IMR-90 (cell line): ENCODE measurements at regions not wholly inside any gene's neighbourhood (a gene's known extent, or its start where the extent isn't known, plus 50 kb on each side); places are given as distances from the start of the nearest gene placed in this dataset.
"Not testable (repeated sequence)": the region's sequence is repeated elsewhere in the genome, so short reads cannot be mapped to it uniquely, and the experiment has no call there.

Source experiments
- ATAC-seq: fragments of 200-7000 bp; cut with Tn5 transposase; 2 replicates; pipeline ENCODE4 v1.9.1; 2020; ENCODE audit warnings: low read depth, mild to moderate bottlenecking, moderate library complexity
- BruUV-seq: library from RNA; stranded (reverse); fragments of 400-500 nt; replicated peaks from 2 replicates; lab custom pipeline; 2021; lab: Mats Ljungman, UMichigan
- CTCF ChIA-PET: fragments of 300-600 bp; formaldehyde crosslinking; extraction: SDS; loops from one replicate; lab custom pipeline; 2021; ENCODE audit warnings: antibody characterized with exemption; lab: Yijun Ruan, JAX
- POLR2A ChIA-PET: fragments of 300-600 bp; sonication (Branson Sonifier 250); formaldehyde crosslinking; loops from one replicate; lab custom pipeline; 2022; ENCODE audit warnings: antibody characterized with exemption; ENCODE audit not compliant: unreplicated experiment; lab: Charles Lee
- DNase-seq: peaks from one replicate; pipeline ENCODE4 v3.0.0; 2013
- H2AFZ ChIP-seq: replicated peaks from 2 replicates; pipeline ENCODE3; 2013; ENCODE audit warnings: low read length, mild to moderate bottlenecking; ENCODE audit not compliant: poor library complexity
- H2AK5ac ChIP-seq: 2 replicates; pipeline ENCODE4 v1.6.1; 2013; ENCODE audit warnings: low read depth, low read length, inconsistent platforms
- H2AK9ac ChIP-seq: replicated peaks from 2 replicates; pipeline ENCODE3; 2013; ENCODE audit warnings: mild to moderate bottlenecking, low read depth, low read length, moderate library complexity; ENCODE audit not compliant: poor library complexity
- H2BK120ac ChIP-seq: 2 replicates; pipeline ENCODE4 v1.6.1; 2013; ENCODE audit warnings: low read depth, low read length, inconsistent platforms
- H2BK15ac ChIP-seq: 3 replicates; pipeline ENCODE4 v1.6.1; 2013; ENCODE audit warnings: low read depth, low read length, inconsistent platforms
- H2BK20ac ChIP-seq: 2 replicates; pipeline ENCODE4 v1.6.1; 2013; ENCODE audit warnings: low read depth, mild to moderate bottlenecking, inconsistent platforms, low read length, moderate library complexity
- H2BK5ac ChIP-seq: 2 replicates; pipeline ENCODE4 v1.6.1; 2013; ENCODE audit warnings: mild to moderate bottlenecking, low read depth, low read length, inconsistent platforms; ENCODE audit not compliant: poor library complexity, severe bottlenecking
- H3K14ac ChIP-seq: replicated peaks from 2 replicates; pipeline ENCODE4 v1.6.1; 2013; ENCODE audit warnings: low read depth, low read length, inconsistent platforms
- H3K18ac ChIP-seq: 2 replicates; pipeline ENCODE4 v1.6.1; 2013; ENCODE audit warnings: low read depth, low read length, control low read depth
- H3K23ac ChIP-seq: 2 replicates; pipeline ENCODE4 v1.6.1; 2013; ENCODE audit warnings: low read depth, low read length, inconsistent platforms
- H3K27ac ChIP-seq: 2 replicates; pipeline ENCODE4 v1.5.1; 2013; ENCODE audit warnings: mild to moderate bottlenecking, control low read depth, low read length; ENCODE audit not compliant: insufficient read depth
- H3K27me3 ChIP-seq: 2 replicates; pipeline ENCODE4 v1.6.1; 2013; ENCODE audit warnings: low read length; ENCODE audit not compliant: control insufficient read depth, insufficient read depth
- H3K36me3 ChIP-seq: 2 replicates; pipeline ENCODE4 v1.6.1; 2013; ENCODE audit warnings: low read length, mixed read lengths; ENCODE audit not compliant: control insufficient read depth, insufficient read depth
- H3K4ac ChIP-seq: 2 replicates; pipeline ENCODE4 v1.6.1; 2013; ENCODE audit warnings: low read depth, low read length, inconsistent platforms
- H3K4me1 ChIP-seq: 2 replicates; pipeline ENCODE4 v1.6.1; 2013; ENCODE audit warnings: low read length, mixed read lengths; ENCODE audit not compliant: control insufficient read depth, insufficient read depth
- H3K4me2 ChIP-seq: 2 replicates; pipeline ENCODE4 v1.6.1; 2013; ENCODE audit warnings: low read depth, mild to moderate bottlenecking, control low read depth, low read length, moderate library complexity
- H3K4me3 ChIP-seq: 2 replicates; pipeline ENCODE4 v1.5.1; 2013; ENCODE audit warnings: low read depth, mild to moderate bottlenecking, control low read depth, low read length, moderate library complexity; ENCODE audit not compliant: insufficient read depth
- H3K56ac ChIP-seq: 2 replicates; pipeline ENCODE4 v1.6.1; 2013; ENCODE audit warnings: low read length, inconsistent platforms; ENCODE audit not compliant: insufficient read depth; ENCODE audit errors: extremely low read depth
- H3K79me1 ChIP-seq, 2 experiments: 2 replicates each; pipeline ENCODE4 v1.6.1; 2013; ENCODE audit warnings: low read length in 2 of 2, inconsistent platforms in 1 of 2, low read depth in 1 of 2
- H3K9ac ChIP-seq: 2 replicates; pipeline ENCODE4 v1.6.1; 2013; ENCODE audit warnings: low read depth, low read length, control low read depth
- H3K9me1 ChIP-seq: 2 replicates; pipeline ENCODE4 v1.6.1; 2013; ENCODE audit warnings: low read length, inconsistent platforms; ENCODE audit not compliant: insufficient read depth
- H3K9me3 ChIP-seq: 2 replicates; pipeline ENCODE4 v1.6.1; 2013; ENCODE audit warnings: low read length; ENCODE audit not compliant: control insufficient read depth, insufficient read depth
- H4K20me1 ChIP-seq: 2 replicates; pipeline ENCODE4 v1.6.1; 2013; ENCODE audit warnings: low read length, inconsistent platforms; ENCODE audit not compliant: insufficient read depth
- H4K5ac ChIP-seq: 2 replicates; pipeline ENCODE4 v1.6.1; 2013; ENCODE audit warnings: mild to moderate bottlenecking, low read depth, low read length, control low read depth
- H4K8ac ChIP-seq, 2 experiments: 2 replicates each; pipeline ENCODE4 v1.6.1; 2013; ENCODE audit warnings: low read depth in 2 of 2, low read length in 2 of 2, control low read depth in 1 of 2, inconsistent platforms in 1 of 2
- H4K91ac ChIP-seq: 2 replicates; pipeline ENCODE4 v1.6.1; 2013; ENCODE audit warnings: low read depth, low read length, inconsistent platforms; ENCODE audit not compliant: insufficient read depth
- CTCF ChIP-seq: conservative IDR thresholded peaks from 2 replicates; pipeline ENCODE4 v1.5.1; 2012; ENCODE audit warnings: mild to moderate bottlenecking, low read depth, low read length, improper control_type of control experiment
- RAD21 ChIP-seq: IDR thresholded peaks from 2 replicates; pipeline ENCODE4 v1.6.1; 2012; ENCODE audit warnings: low read length, improper control_type of control experiment
- SMC3 ChIP-seq: fragments of 150-350 bp; IDR thresholded peaks from 2 replicates; pipeline ENCODE4 v1.6.1; 2016; ENCODE audit warnings: low read depth, mild to moderate bottlenecking, antibody characterized with exemption, low read length, moderate library complexity
- USF2 ChIP-seq: fragments of 150-350 bp; IDR thresholded peaks from 2 replicates; pipeline ENCODE4 v1.6.1; 2017; ENCODE audit warnings: mild to moderate bottlenecking, antibody characterized with exemption, low read length, low read depth
- WGBS, 2 experiments: methylation state at CpG; one replicate each; pipeline versions ENCODE4 v1.1.5 to v1.1.7; 2013; ENCODE audit warnings: missing lambda C conversion rate in 2 of 2; ENCODE audit not compliant: insufficient read length in 1 of 2; ENCODE audit errors: extremely low coverage in 2 of 2; 5-methylcytosine and 5-hydroxymethylcytosine counted together
- dilution Hi-C: fragments of 300-500 bp; cut with HindIII; formaldehyde crosslinking; loops from one replicate; pipeline ENCODE4 v1.14.3; 2018; ENCODE audit warnings: low sequenced_read_pairs; ENCODE audit not compliant: unreplicated experiment
- in situ Hi-C: fragments of 300-500 bp; cut with MboI; formaldehyde crosslinking; loops from 3 replicates; pipeline ENCODE4 v1.14.3; 2019; ENCODE audit warnings: low sequenced_read_pairs, inconsistent platforms, mixed read lengths
- intact Hi-C: fragments of 100-400 bp; cut with micrococcal nuclease; formaldehyde crosslinking; loops from 2 replicates; pipeline ENCODE4 v1.10.0; 2022

DNA sequence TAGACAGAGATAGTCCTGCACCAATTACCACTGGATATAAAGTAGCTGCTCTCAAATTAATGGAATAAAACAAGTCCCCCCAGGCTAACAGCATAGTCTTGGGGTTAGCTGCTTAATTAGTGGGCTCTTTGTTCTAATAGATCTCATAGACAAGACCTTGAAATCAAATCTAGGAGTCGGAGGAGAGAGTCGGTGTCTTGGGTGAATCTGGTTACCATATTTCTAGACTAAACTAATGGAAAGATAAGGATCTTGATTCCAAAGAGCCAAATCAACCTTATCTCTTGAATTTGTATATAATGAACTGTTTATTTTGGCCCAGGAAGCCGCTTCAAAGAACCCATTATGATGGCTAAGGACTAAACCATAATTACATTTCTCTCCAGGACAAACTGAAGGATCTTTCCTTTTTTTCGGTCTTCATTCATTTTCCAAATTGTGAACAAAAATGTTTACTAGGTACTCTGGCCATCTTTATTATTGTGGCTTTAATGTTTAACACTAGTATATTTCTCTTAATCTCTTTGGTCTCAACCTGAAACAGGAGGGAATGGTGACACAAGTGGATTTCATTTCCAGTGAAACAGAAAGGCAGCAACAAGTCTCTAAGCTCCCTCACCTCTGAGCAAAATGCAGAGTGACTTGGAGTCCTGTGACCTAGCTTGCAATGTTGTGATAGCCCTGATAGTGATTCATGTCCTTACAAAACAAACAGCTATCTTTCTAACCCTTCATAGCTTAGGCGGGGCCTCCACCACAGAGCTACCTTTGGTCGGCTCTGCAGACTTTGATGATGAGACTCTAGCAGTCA is 137.9 kb upstream of the PARD3B start:
- Histone ChIP-seq H3K27ac (no peak overlapping the region), H4K91ac (no peak overlapping the region), H3K36me3 (no peaks in the 10 kb centered on the region), H4K5ac (no peak overlapping the region), H3K4me1 (no peaks in the 10 kb centered on the region; the same call in 1 of the 2 replicates), H2AK5ac (no peak overlapping the region), H4K20me1 (no peaks in the 10 kb centered on the region), H3K4ac (no peak overlapping the region), H2BK15ac (no peak overlapping the region), H3K9me1 (no peaks in the 10 kb centered on the region), H4K8ac (no peak overlapping the region), H2BK5ac (no peak overlapping the region), H2BK120ac (no peak overlapping the region), H3K27me3 (peaks cover 1% of the 10 kb centered on the region; the same call in 1 of the 2 replicates), H3K18ac (no peak overlapping the region), H3K14ac (0 out of 2 replicates have a peak overlapping the region, but pooled peaks have one; percentile 42), H3K4me3 (no peak overlapping the region), H3K4me2 (no peak overlapping the region), H3K56ac (no peak overlapping the region), H3K79me1 (no peaks in the 10 kb centered on the region), H3K9ac (no peak overlapping the region), H3K23ac (no peak overlapping the region), H2AFZ (no peak overlapping the region), H2AK9ac (no peak overlapping the region), H3K9me3 (no peaks in the 10 kb centered on the region), H2BK20ac (peak overlapping the region; percentile 14; the same call in 1 of the 2 replicates)
- in situ Hi-C loops: no loop called here
- dilution Hi-C loops: no loop called here
- no CpG with 5 or more reads among the region's 6 CpGs for WGBS, 2 experiments
- DNase-seq (peak; percentile 21), ATAC-seq (peak; percentile 37)
- intact Hi-C loops: no loop called here
- TF ChIP-seq USF2 (no peak), SMC3 (no peak), RAD21 (no peak), CTCF (no peak)
- no TSS peak for BruUV-seq
- CTCF ChIA-PET: interaction anchor here (0.6 kb wide), 1 partner anchor 112 kb away, joined by 3 read pairs; no protein-coding TSS in a partner anchor
- POLR2A ChIA-PET: no interaction called here

- H3K9ac ChIP-seq, intact Hi-C loops, H4K20me1 ChIP-seq, H3K4me2 ChIP-seq, H2AK9ac ChIP-seq, ATAC-seq, H3K4ac ChIP-seq, in situ Hi-C loops, CTCF ChIA-PET, H3K36me3 ChIP-seq, H2BK120ac ChIP-seq, H3K4me3 ChIP-seq, BruUV-seq, H3K27ac ChIP-seq, H2AK5ac ChIP-seq, H2BK20ac ChIP-seq, dilution Hi-C loops, H3K23ac ChIP-seq, H2BK15ac ChIP-seq, POLR2A ChIA-PET, H3K27me3 ChIP-seq, H4K91ac ChIP-seq, H3K9me3 ChIP-seq, H2AFZ ChIP-seq, H3K79me1 ChIP-seq, H3K9me1 ChIP-seq, H4K8ac ChIP-seq, H3K14ac ChIP-seq, H3K18ac ChIP-seq, H2BK5ac ChIP-seq, H3K56ac ChIP-seq, DNase-seq, H3K4me1 ChIP-seq, H4K5ac ChIP-seq: not testable (repeated sequence)
- no CpG with 5 or more reads among the region's 2 CpGs for WGBS, 2 experiments
These were observed 132.5 kb upstream of the PARD3B start for GRCh38 chr2:204412782-204413181.
